Caco-2 (cell line): ENCODE measurements at regions not wholly inside any gene's neighbourhood (a gene's known extent, or its start where the extent isn't known, plus 50 kb on each side); places are given as distances from the start of the nearest gene placed in this dataset.

ENCODE experiments used
- BruUV-seq: library from RNA; stranded (reverse); fragments of 400-500 nt; replicated peaks from 2 replicates; lab custom pipeline; 2021; lab: Mats Ljungman, UMichigan
- CTCF ChIA-PET: fragments of 300-600 bp; sonication (Branson Sonifier 250); formaldehyde crosslinking; loops from one replicate; lab custom pipeline; 2022; ENCODE audit warnings: antibody characterized with exemption; lab: Charles Lee
- POLR2A ChIA-PET: fragments of 300-600 bp; sonication (Branson Sonifier 250); formaldehyde crosslinking; loops from one replicate; lab custom pipeline; 2022; ENCODE audit warnings: antibody characterized with exemption; lab: Charles Lee
- DNase-seq, 2 experiments: peaks; one replicate each; pipeline versions ENCODE4 v3.0.0 to v3.0.0-alpha.2; 2020 to 2022
- H3K27me3 ChIP-seq: replicated peaks from 2 replicates; pipeline ENCODE4 v1.6.0; 2011; ENCODE audit warnings: low read length; ENCODE audit not compliant: control insufficient read depth, insufficient read depth
- H3K36me3 ChIP-seq: 2 replicates; pipeline ENCODE4 v1.5.1; 2011; ENCODE audit warnings: low read length; ENCODE audit not compliant: control insufficient read depth, insufficient read depth
- H3K4me1 ChIP-seq: fragments of 250-450 bp; sonication (Bioruptor Pico); 2 replicates; pipeline ENCODE4 v1.5.1; 2020; ENCODE audit warnings: mild to moderate bottlenecking
- H3K4me3 ChIP-seq: 2 replicates; pipeline ENCODE4 v1.5.1; 2011; ENCODE audit warnings: low read depth, mild to moderate bottlenecking, control low read depth, low read length
- H3K9me3 ChIP-seq: fragments of 250-450 bp; sonication (Bioruptor Pico); 2 replicates; pipeline ENCODE4 v1.5.1; 2020; ENCODE audit warnings: mild to moderate bottlenecking, moderate library complexity
- H3K27ac Mint-ChIP-seq: one replicate; pipeline ENCODE4 v1.8.0; 2022; ENCODE audit warnings: mixed read lengths; ENCODE audit not compliant: unreplicated experiment
- H3K27me3 Mint-ChIP-seq: one replicate; pipeline ENCODE4 v1.8.0; 2022; ENCODE audit warnings: mixed read lengths; ENCODE audit not compliant: insufficient read depth, unreplicated experiment
- H3K36me3 Mint-ChIP-seq: one replicate; pipeline ENCODE4 v1.8.0; 2022; ENCODE audit warnings: mild to moderate bottlenecking, mixed read lengths; ENCODE audit not compliant: insufficient read depth, unreplicated experiment
- H3K4me1 Mint-ChIP-seq: one replicate; pipeline ENCODE4 v1.8.0; 2022; ENCODE audit warnings: low read depth, mixed read lengths; ENCODE audit not compliant: unreplicated experiment
- H3K4me3 Mint-ChIP-seq: one replicate; pipeline ENCODE4 v1.8.0; 2022; ENCODE audit warnings: mild to moderate bottlenecking, moderate library complexity, mixed read lengths; ENCODE audit not compliant: unreplicated experiment
- H3K9me3 Mint-ChIP-seq: one replicate; pipeline ENCODE4 v1.8.0; 2022; ENCODE audit warnings: mixed read lengths; ENCODE audit not compliant: unreplicated experiment
- intact Hi-C: fragments of 100-400 bp; cut with micrococcal nuclease; formaldehyde crosslinking; loops from one replicate; pipeline ENCODE4 v1.10.0; 2022; ENCODE audit not compliant: unreplicated experiment
- TF ChIP-seq, protein P1 (sequence below), 2 experiments: fragments of 200-600 bp in 1 of 2; IDR thresholded peaks; 1 replicate in 1 of 2; 2 replicates in 1 of 2; pipeline versions ENCODE4 v1.5.1 to v1.8.0; 2011 to 2022; ENCODE audit warnings: antibody characterized with exemption in 1 of 2, control low read depth in 1 of 2, inconsistent platforms in 1 of 2, low read depth in 1 of 2, low read length in 1 of 2, mild to moderate bottlenecking in 1 of 2, moderate library complexity in 1 of 2; ENCODE audit not compliant: insufficient read depth in 1 of 2, severe bottlenecking in 1 of 2, unreplicated experiment in 1 of 2

GRCh38 chr6:7048894-7049293 lies 58.9 kb upstream of the RREB1 start:
- Histone ChIP-seq H3K4me3 (no peak overlapping the region), H3K27me3 (no peaks in the 10 kb centered on the region), H3K4me1 (peaks cover 3% of the 10 kb centered on the region; the same call in 1 of the 2 replicates), H3K9me3 (no peaks in the 10 kb centered on the region), H3K36me3 (no peaks in the 10 kb centered on the region)
- no peak for DNase-seq
- no peaks in the 10 kb centered on the region for H3K36me3 Mint-ChIP-seq
- TF ChIP-seq, protein P1, sequence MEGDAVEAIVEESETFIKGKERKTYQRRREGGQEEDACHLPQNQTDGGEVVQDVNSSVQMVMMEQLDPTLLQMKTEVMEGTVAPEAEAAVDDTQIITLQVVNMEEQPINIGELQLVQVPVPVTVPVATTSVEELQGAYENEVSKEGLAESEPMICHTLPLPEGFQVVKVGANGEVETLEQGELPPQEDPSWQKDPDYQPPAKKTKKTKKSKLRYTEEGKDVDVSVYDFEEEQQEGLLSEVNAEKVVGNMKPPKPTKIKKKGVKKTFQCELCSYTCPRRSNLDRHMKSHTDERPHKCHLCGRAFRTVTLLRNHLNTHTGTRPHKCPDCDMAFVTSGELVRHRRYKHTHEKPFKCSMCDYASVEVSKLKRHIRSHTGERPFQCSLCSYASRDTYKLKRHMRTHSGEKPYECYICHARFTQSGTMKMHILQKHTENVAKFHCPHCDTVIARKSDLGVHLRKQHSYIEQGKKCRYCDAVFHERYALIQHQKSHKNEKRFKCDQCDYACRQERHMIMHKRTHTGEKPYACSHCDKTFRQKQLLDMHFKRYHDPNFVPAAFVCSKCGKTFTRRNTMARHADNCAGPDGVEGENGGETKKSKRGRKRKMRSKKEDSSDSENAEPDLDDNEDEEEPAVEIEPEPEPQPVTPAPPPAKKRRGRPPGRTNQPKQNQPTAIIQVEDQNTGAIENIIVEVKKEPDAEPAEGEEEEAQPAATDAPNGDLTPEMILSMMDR (IDR thresholded peaks at IDR 0.05; ENCODE audit: insufficient read depth in 1 of 2, low read depth in 1 of 2, low read length in 1 of 2, severe bottlenecking in 1 of 2, unreplicated experiment in 1 of 2): no peak
- no peaks in the 10 kb centered on the region for H3K9me3 Mint-ChIP-seq
- intact Hi-C loops: no loop called here
- no TSS peak for BruUV-seq
- H3K27ac Mint-ChIP-seq: no peak overlapping the region
- H3K27me3 Mint-ChIP-seq: no peaks in the 10 kb centered on the region
- ChIA-PET CTCF (no interaction called here), POLR2A (interaction anchor here (1.1 kb wide), 1 partner anchor 10 kb away, joined by 6 read pairs; no protein-coding TSS in a partner anchor)
- H3K4me1 Mint-ChIP-seq: no peaks in the 10 kb centered on the region
- no peak overlapping the region for H3K4me3 Mint-ChIP-seq

- ChIA-PET CTCF (no interaction called here), POLR2A (no interaction called here)
- no peaks in the 10 kb centered on the region for H3K36me3 Mint-ChIP-seq
- H3K4me3 ChIP-seq: no peak overlapping the region
- no TSS peak for BruUV-seq
- H3K36me3 ChIP-seq: no peaks in the 10 kb centered on the region
- peak overlapping the region; percentile 73 for H3K4me3 Mint-ChIP-seq
- DNase-seq: no peak
- no peaks in the 10 kb centered on the region for H3K9me3 ChIP-seq
- intact Hi-C loops: loop anchor here (2.0 to 10.0 kb wide), 2 partner anchors 57 to 325 kb away; partner anchors contain the start of gene RREB1
- H3K9me3 Mint-ChIP-seq: no peaks in the 10 kb centered on the region
- H3K4me1 ChIP-seq: peaks cover 3% of the 10 kb centered on the region; the same call in 1 of the 2 replicates
- H3K4me1 Mint-ChIP-seq: no peaks in the 10 kb centered on the region
- H3K27me3 Mint-ChIP-seq: no peaks in the 10 kb centered on the region
- no peak overlapping the region for H3K27ac Mint-ChIP-seq
- no peaks in the 10 kb centered on the region for H3K27me3 ChIP-seq
- TF ChIP-seq, protein P1 (IDR thresholded peaks at IDR 0.05; ENCODE audit: insufficient read depth in 1 of 2, low read depth in 1 of 2, low read length in 1 of 2, severe bottlenecking in 1 of 2, unreplicated experiment in 1 of 2): no peak
Measured at GRCh38 chr6:7050004-7050403, 57.8 kb upstream of the RREB1 start.

DNA sequence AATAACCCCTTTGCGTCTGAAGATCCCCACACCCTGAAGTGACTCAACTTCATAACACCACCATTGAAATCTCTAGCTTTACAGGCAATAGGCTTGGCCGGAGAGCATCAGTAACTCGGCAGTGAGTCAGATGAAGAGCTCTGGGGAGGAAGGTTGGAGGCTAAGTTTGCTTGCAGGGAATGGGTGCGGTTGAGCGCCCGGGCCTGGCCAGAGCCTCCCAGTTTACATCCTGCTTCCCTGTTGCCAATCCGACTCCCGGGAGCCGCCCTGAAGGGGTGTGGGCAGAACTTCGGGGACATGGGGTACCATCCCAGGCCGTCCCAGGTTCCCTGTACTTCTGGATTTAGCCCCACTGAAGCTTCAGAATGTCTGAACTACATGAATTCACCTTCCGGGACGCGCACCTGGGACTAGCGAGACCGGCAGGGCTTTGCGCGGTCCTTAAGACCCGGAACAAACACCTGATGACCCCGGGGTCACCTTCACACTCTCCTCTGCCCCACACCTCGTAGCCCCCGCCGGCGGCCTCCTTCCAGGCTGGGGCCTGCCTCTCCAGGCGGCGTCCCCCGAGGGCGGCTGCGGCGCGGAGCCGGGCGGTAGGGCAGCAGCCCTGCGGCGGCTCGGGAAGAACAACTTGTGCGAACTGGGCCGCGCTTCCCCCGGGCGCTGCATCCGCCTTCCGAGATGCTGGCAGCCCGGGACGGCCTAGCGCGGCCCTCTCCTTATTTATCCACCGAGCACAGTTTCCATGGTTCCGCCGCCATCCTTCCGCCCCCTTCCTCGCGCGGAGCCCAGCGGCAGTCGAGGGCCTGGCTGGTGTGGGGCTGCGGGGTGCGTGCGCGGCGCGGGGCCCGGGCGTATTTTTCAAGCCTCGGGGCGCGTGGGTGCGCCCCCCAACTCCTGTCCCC lies 56.6 kb upstream of the RREB1 start:
- intact Hi-C loops: loop anchor here (2.0 to 10.0 kb wide), 2 partner anchors 56 to 326 kb away; partner anchors contain the start of gene RREB1
- peak; percentile 72 to 75 for DNase-seq
- Mint-ChIP-seq H3K9me3 (no peaks in the 10 kb centered on the region), H3K36me3 (no peaks in the 10 kb centered on the region), H3K27me3 (no peaks in the 10 kb centered on the region), H3K27ac (peak overlapping the region; percentile 55), H3K4me3 (peak overlapping the region; percentile 73), H3K4me1 (no peaks in the 10 kb centered on the region)
- H3K4me3 ChIP-seq: peak overlapping the region; percentile 77
- peaks cover 3% of the 10 kb centered on the region; the same call in 1 of the 2 replicates for H3K4me1 ChIP-seq
- no peaks in the 10 kb centered on the region for H3K27me3 ChIP-seq
- no peaks in the 10 kb centered on the region for H3K36me3 ChIP-seq
- CTCF ChIA-PET: interaction anchor here (0.6 kb wide), 1 partner anchor 564 kb away, joined by 3 read pairs; no protein-coding TSS in a partner anchor
- POLR2A ChIA-PET: interaction anchor here (1.1 kb wide), 1 partner anchor 8 kb away, joined by 9 read pairs; no protein-coding TSS in a partner anchor
- TF ChIP-seq, protein P1 (IDR thresholded peaks at IDR 0.05; ENCODE audit: insufficient read depth in 1 of 2, low read depth in 1 of 2, low read length in 1 of 2, severe bottlenecking in 1 of 2, unreplicated experiment in 1 of 2): no peak
- H3K9me3 ChIP-seq: no peaks in the 10 kb centered on the region
- BruUV-seq: no TSS peak
